ENCODE measurements at regions not wholly inside any gene's neighbourhood (a gene's known extent, or its start where the extent isn't known, plus 50 kb on each side); places are given as distances from the start of the nearest gene placed in this dataset.
"Not testable (repeated sequence)": the region's sequence is repeated elsewhere in the genome, so short reads cannot be mapped to it uniquely, and the experiment has no call there.

DNA sequence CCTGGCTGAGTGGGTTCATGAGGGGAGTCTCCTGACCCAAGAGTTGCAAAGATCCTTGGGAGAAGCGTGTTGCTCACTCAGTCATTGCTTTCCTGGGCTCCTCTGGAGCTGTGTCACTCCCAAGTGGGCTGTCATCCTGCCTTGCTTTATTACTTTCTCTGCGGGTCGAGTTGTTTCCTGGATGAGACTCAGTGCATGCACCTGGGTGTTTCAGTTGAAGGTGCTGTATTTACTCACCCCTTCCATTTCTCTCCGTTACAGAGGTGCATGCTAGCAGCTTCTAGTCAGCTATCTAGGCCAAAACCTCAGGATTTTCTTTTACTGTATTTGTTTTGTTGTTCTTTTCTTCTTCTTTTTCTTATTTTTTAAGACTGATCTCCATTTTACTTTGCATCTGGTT is 785.5 kb upstream of the EDIL3 start:
- no peak for DNase-seq (ENCODE audit: low read depth, low spot score)

DNA sequence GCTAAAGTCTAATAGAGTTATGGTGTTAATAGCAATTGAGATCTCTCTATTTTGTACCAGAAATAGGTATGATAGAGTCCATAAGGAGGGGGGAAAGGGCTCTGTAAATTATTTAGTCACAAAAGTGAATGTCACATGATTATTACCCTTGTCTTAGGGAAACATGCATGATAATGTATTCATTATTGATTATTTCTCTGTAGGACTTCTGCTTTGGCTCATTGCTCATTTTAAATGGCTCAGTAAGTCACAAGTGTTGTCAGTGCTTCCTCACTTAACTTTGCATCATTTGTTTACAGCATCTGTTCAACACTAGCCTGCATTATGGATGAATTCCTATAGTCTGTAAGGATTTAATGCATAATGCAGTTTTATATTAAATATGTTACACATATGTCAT is 788.8 kb upstream of the EDIL3 start:
- DNase-seq (ENCODE audit: low read depth, low spot score) = no peak

DNA sequence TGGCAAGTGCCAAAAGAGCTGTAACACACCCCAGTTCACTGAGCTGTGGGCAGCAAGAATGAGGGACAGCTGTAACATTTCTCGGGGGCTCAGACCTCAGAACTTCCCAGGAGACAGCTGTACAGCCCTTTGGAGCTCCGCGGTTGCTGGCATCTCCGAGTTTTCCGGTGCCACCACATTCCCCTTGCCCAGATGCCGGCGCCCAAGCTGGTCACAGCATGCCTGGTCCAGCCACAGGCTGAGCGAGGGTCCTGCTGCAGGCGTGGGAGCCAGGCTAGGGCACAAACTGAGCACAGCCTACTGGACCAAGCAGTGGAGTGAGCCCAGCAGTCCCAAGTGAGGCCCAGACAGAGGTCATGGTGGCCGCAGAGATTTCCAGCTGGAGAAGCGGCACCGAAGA is 797.7 kb upstream of the EDIL3 start:
- no peak for DNase-seq (ENCODE audit: low read depth, low spot score)

DNA sequence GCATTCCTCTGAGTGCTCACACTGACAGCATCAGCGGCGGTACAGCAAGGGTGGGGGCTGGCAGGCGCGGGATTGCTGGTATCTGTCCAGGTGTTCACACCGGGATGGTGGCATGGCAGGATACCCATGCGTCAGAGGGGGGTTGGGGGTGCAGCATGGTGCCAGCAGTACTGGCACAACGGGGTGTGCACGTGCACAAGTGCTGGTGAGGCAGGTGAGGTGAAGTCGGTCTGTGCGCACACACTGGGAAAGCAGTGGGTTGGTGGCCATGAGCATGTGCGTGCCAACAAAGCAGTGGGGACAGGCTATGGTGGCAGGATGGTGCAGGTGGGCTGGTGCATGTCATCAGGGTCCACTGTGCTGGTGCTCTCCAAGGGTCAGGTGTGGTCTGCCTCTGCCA is 819.6 kb upstream of the EDIL3 start:
- DNase-seq (ENCODE audit: low read depth, low spot score) = no peak

DNA sequence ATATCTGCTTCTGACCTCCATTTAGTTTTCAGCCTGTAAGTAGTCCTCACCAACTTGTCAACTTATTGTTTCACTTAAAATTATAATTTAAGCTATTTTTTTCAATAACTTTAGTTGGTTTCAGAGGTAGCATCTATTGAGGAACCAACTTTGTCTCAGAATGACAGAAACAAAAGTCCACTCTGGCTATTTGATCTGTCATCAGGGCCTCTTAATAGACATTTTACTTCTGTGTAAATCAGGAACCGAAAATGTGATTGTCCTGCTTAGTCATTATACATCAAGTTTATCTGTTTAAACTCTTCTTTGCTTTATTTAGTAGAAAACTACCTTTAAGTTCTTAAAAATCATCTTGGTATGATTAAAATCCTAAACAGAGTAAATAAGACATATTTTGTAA is 820.8 kb upstream of the EDIL3 start:
- no peak for DNase-seq (ENCODE audit: low read depth, low spot score)

DNA sequence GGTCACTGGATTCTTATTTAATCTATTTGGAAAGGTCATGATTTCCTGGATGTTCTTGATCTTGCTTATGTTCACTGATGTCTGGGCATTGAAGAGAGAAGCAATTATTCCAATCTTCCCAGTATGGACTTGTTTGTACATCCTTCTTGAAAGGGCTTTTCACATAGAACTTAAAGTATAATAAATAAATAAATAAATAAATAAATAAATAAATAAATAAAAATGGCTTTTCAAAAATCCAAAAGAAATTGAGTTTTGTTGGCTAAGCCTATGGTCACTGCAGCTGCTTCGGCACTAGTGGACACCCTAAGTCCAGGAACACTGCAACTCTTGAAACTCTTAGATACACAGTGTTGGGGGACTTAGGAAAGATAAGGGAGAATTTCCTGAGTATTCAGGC is 840.7 kb upstream of the EDIL3 start:
- no peak for DNase-seq (ENCODE audit: low read depth, low spot score)

DNA sequence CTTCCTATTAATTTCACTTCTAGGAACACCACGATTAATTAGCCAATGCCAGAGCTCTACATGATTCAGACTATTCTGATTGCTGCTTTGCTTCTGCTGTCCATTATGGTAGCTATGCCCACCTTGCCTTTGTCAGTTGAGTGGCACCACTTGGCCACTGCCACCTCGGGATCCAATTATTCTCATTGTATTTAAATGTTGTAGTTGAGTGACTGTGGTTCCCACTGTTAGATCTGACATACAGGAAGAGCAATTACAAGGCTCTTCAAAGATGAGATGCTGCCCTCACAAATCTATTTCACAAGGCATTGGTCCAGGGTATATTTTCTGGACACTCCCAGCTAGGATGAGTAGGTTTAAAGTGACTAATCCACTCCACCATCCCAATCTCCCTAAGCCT is 864.5 kb upstream of the EDIL3 start:
- DNase-seq (ENCODE audit: low read depth, low spot score) = no peak

DNA sequence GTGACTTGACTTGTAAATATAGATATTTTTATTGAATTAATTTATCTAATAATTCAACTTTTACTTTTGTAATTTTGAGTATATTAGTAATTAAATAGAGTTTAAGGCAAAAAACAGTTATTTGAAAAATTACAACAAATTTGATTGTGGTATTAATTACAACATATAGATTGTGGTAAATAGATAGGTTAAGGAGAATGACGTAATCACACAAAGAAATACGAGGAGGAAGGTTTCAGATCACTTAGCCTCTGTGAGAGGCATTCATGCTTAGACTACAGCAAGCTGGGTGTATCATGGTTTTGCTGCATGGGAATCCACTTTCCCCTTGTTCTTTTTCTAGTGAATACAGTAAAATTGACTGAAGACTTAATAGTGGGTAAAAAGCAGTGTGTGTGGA is 878.4 kb upstream of the EDIL3 start:
- no peak for DNase-seq (ENCODE audit: low read depth, low spot score)

DNA sequence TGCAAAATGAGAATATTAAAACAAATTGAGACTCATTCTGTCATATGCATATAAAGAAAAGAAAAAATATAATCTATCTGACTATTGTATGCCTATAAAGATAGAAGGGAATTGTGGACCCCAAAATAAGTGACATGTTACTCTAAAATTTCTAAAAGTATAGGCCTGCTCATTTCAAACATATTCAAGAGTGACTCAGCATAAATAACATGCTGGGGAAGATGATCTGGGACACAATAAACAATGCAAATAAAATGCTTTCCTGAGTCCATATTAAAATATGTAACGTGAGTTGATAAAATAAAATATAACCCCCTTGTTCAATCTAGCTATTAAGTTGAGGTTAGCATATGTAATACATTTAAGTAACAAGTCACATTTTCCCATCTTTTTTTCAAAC is 882.0 kb upstream of the EDIL3 start:
- DNase-seq (ENCODE audit: low read depth, low spot score) = no peak

DNA sequence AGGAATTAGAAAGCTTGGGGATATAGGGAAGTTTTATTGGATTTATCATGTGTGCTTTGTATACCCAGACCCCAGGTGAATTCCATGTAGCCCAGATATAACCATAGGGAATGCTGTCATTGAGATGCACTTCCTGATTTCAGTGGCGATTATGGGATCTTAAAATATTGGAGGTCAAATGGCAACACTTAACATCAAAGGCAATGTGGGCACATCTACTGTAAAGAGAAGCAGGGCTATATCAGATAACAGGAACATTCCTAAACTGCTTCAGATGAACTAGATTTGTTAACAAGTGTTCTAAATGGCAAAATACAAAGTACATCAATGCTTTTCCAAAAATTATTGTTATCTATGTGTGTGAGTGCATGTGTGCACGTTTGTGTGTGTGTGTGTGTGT is 883.5 kb upstream of the EDIL3 start:
- DNase-seq (ENCODE audit: low read depth, low spot score) = no peak

DNA sequence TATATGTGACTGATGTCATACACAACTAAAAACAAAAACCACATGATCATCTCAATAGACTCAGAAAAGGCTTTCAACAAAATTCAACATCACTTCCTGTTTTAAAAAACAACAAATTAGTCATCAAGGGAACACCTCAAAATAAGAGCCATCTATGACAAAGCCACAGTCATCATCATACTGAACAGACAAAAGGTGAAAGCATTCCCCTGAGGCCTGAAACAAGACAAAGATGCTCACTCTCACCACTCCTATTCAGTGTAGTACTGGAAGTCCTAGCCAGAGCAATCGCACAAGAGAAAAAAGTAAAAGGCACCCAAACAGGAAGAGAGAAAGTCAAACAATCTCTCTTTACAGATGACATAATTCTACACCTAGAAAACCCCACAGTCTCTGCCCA is 893.5 kb upstream of the EDIL3 start:
- no peak for DNase-seq (ENCODE audit: low read depth, low spot score)

DNA sequence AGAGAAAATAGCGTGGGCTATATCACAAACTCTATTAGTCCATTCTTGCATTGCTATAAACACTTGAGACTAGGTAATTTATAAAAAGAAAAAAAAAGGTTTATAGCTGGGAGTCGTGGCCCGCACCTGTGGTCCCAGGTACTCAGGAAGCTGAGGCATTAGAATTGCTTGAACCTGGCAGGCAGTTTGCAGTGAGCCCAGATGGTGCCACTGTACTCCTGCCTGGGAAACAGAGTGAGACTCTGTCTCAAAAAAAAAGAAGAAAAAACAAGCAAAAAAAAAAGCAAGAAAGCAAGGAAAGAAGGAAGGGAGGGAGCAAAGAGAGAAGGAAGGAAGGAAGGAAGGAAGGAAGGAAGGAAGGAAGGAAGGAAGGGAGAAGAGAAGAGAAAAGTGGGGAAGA is 904.2 kb upstream of the EDIL3 start:
- DNase-seq (ENCODE audit: low read depth, low spot score) = no peak

DNA sequence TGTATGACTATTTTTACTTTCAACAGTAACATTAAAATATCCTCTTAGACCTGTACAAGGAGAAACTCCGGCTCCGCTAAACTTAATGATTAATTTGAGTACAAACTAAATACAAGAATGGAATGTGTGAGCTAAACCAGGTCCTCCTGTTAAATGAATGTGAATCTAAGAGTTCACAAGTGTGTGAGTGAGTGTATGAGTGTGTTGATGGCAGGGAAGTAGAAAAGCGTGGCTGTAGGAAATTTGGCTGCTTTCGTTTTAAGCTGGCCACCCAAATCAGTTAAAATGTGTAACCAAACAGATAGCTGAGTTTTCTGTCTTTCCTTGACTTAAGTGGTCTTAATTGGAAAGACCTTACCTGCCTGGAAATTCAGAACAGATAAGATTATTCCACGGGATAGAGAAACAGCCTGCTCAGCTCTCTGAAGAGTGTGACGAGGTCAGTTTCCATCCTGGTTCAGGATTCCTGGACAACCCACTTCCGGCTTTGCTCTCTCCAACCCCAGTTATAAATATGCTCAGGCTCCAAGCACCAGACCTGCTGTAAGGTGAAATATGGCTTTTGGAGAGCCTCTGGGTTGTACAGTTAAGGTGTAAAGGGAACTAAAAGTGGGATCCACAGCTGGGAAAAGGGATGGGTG is 908.6 kb upstream of the EDIL3 start:
- no peak for DNase-seq (ENCODE audit: low read depth, low spot score)

DNA sequence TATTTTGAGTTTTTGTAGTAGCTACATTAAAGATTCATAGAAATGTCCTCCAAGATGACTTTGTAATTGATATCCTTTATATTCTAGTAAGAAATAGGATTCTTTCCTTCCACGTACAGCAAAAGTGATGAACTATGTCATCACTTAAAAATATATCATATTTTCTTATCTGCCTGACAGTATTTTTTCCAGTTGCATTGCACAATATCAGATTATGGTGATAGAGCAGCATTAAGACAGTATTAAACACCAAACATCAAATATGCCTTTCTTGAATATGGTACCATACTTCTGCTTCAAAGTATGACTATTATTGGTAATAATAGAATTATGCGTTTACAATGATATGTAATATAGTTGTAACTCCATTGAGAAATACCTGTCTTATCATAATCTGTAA is 919.8 kb upstream of the EDIL3 start:
- DNase-seq (ENCODE audit: low read depth, low spot score) = no peak

DNA sequence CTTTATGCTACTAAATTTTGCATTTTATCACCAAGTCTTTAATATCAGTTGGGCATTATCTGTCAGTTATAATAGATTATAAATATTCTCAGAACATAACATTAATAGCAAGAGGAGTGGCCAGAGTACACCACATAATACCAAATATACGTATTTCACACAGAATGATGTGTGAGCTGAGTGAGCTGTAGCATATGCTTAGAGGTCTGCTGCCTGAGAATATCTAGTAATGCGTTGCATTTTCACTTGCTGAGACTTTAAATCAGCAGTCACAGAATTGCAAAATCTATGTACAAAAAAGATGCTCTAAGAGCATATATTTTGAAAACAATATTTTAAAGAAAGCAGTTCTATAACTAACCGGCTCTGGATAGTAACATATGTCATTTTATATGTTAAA is 921.1 kb upstream of the EDIL3 start:
- DNase-seq (ENCODE audit: low read depth, low spot score) = no peak

DNA sequence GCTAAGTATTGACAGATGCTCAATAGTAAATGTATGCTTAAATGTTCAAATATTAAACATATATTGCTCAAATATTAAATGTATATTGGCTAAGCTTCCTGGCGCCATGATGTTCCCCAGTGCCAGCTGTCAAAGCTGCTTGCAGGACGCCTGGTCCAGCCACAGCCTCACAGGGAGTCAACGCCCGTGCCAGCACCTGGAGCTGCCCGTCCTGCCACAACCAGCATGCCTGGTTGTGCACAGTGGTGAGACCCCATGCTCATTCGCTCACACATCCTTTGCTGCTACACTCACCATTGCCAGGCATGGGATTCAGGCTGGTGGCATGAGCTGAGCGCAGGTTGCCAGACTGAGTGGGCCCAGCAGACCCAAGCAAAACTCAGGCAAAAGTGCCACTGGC is 926.9 kb upstream of the EDIL3 start:
- DNase-seq (ENCODE audit: low read depth, low spot score) = no peak

DNA sequence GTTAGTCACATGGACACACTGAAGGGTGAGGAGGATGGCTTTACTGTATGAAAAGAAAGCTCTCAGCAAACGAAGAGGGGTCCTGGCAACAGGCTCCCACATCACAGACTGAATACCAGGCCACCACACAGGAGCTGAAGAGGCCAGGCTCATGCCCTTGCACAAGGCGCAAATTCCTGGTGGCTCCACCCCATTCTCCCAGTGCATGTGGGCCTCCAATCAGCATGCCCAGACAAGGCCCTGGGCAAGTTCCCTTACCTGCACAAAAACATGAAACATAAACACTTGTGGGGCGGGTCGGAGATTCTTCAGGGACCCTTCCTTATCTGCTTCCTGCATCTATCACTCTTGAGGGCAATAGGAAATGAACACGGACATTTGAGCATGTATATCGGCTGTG is 935.8 kb upstream of the EDIL3 start:
- no peak for DNase-seq (ENCODE audit: low read depth, low spot score)

DNA sequence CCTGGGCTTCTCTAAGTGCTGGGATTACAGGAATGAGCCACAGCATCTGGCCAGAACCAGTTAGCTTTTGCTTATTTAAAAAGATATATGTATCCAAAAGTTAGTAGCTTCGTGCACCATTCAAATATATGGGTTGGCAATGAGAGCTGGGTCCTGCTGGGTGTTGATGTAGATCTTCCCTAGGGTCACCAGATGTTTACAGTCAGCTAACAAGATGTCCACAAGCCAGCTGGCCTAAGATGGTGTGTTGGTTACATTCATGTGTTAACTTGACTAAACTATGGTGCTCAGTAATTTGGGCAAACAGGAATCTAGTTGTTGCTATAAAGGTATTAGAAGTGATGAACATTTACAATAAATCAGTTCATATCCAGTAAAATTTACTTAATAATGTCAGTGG is 948.6 kb upstream of the EDIL3 start:
- no peak for DNase-seq (ENCODE audit: low read depth, low spot score)

DNA sequence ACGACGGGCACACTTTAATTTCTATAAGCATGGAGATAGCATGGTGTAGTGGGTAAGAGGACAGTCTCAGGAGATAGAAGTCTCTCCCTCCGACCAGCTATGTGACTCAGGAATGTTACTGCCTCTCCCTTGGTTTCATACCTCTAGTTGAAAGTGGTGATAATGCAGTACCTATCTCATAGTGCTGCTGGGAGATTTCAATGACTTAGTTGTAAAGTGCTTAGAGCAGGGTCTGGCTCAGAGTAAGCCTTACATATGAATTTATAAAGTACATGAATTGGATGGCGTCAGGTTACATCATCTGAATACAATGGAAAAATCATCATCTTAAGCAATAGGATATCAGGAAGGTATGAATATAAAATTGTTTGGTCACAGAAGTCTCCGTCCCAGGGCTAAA is 952.8 kb upstream of the EDIL3 start:
- DNase-seq (ENCODE audit: low read depth, low spot score) = no peak

DNA sequence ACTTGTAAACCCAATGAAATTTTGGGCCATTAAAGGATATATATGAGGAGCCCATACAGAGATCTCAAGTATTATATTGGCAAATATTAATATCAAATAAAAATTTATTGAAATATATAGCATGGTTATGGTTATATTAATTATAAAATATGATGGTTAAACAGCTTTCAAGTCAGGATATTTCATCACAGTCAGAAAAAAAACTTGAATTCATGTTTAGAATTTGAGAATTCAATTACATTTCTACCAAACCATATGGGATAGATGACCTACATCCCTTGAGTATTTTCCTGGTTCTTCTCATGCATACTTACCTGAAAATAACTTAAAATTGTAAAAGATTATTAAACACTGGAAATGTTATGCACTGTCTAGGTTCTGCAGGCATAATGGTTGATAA is 956.1 kb upstream of the EDIL3 start:
- DNase-seq (ENCODE audit: low read depth, low spot score) = no peak

DNA sequence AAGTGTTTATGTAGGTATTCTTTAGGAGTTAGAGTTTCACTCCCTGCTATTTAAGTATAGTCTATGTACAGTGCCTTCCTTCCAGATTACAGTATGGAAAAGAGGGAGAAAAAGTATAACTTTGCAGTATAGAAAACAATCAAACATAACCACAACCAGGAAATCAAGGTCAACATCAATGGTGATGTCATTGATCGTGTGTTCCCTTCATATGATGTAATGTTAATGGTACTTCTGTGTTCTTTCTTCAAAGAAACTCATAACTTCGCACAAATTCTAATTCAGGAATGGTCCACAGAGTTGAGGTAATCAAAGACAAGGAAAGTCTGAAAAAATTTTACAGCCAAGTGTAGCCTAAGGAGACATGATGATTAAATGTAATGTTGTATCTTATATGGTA is 961.1 kb upstream of the EDIL3 start:
- no peak for DNase-seq (ENCODE audit: low read depth, low spot score)

DNA sequence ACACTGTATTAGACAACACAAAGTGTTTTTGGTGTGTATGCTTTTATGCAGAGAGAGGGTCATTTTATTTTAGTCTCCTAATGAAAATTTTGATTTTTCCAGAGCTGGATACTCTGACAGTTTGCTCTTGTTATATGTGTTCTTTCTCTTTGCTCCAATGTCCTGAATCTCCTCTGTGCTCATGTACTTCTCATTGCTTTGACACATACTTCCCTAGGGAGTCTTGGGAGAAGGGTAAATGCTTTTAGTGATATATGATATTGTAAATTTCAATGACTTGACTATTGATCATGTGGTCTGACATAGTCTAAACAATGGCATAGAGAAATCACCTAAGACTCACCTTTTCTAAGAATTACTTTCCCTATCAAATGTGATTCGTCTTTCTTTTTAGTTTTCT is 972.6 kb upstream of the EDIL3 start:
- no peak for DNase-seq (ENCODE audit: low read depth, low spot score)

DNA sequence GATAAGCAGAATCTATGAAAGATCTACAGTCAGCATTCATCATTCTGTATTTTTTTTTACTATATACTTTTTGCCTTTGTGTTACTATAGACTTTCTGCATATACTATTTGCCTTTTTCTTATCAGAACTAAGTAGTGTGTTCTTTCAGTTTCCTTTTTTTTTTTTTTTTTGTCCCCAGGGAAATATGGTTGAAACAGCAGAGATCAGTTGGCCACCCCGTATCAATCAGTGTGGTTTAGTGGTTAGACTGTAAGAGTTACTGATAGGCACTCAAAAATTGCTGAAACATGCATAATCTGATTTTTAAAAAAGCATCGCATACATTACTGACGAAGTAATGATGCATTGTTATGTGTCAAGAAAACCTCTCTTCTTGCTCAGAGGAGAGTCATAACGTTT is 990.8 kb upstream of the EDIL3 start:
- peak; percentile 8 for DNase-seq (ENCODE audit: low read depth, low spot score)

DNA sequence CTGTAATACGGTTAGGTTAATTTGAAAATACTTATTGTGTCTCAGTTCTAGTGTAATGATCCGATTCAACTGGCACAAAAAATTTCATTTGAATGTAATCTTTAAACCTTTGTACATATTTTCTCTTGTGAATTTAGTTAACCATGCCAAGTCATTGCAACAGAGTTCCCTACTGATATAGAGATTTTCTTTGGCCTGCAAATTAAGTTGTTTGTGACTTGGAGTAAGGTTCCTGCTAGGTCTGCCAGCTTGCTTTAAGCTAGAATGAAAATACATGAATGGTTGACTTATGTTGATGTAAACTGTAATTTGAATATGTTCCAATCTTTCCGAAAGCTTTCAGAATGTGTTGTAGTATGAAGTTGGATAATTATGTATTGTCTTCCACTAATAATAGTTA is 1004.1 kb upstream of the EDIL3 start:
- peak; percentile 5 for DNase-seq (ENCODE audit: low read depth, low spot score)

DNA sequence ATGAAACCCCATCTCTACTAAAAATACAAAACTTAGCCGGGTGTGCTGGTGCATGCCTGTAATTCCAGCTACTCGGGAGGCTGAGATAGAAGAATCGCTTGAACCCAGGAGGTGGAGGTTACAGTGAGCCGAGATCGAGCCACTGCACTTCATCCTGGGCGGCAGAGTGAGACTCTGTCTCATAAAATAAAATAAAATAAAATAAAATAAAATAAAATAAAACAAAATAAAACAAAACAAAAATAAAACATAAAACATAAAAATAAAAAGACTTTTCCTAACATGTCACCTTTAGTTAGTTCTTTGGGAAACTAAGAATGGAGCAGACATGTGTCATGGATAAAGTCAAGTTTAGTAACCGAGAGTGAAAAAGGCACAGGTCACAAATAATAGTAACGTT is 1007.6 kb upstream of the EDIL3 start:
- not testable (repeated sequence) for DNase-seq (ENCODE audit: low read depth, low spot score)
